Astrocyte (in vitro differentiated cells and primary cell): ENCODE measurements at regions not wholly inside any gene's neighbourhood (a gene's known extent, or its start where the extent isn't known, plus 50 kb on each side); places are given as distances from the start of the nearest gene placed in this dataset.

Experiments
- DNase-seq: peaks from one replicate; pipeline ENCODE4 v3.0.0-alpha.2; 2010; ENCODE audit warnings: low read depth
- FAIRE-seq: peaks from 2 replicates; lab custom pipeline; 2011; peaks lifted over from hg19 to GRCh38; lab: Jason Lieb, UNC
- H2AFZ ChIP-seq: 2 replicates; pipeline ENCODE4 v1.6.0; 2012; ENCODE audit warnings: low read depth, low read length, inconsistent platforms
- H3K27ac ChIP-seq: 2 replicates; pipeline ENCODE4 v1.5.1; 2011; ENCODE audit warnings: low read depth, low read length, inconsistent platforms
- H3K27me3 ChIP-seq: 2 replicates; pipeline ENCODE4 v1.6.0; 2011; ENCODE audit warnings: low read length, inconsistent platforms; ENCODE audit not compliant: insufficient read depth
- H3K36me3 ChIP-seq: 2 replicates; pipeline ENCODE4 v1.5.1; 2011; ENCODE audit warnings: low read length, inconsistent platforms; ENCODE audit not compliant: insufficient read depth
- H3K4me1 ChIP-seq: 2 replicates; pipeline ENCODE4 v1.5.1; 2011; ENCODE audit warnings: low read length, inconsistent platforms; ENCODE audit not compliant: insufficient read depth
- H3K4me2 ChIP-seq: 2 replicates; pipeline ENCODE4 v1.6.0; 2012; ENCODE audit warnings: low read length, inconsistent platforms
- H3K4me3 ChIP-seq: 2 replicates; pipeline ENCODE4 v1.5.1; 2011; ENCODE audit warnings: low read depth, mild to moderate bottlenecking, low read length, inconsistent platforms; ENCODE audit not compliant: insufficient read depth
- H3K79me2 ChIP-seq: 2 replicates; pipeline ENCODE4 v1.6.0; 2012; ENCODE audit warnings: mild to moderate bottlenecking, low read length, inconsistent platforms; ENCODE audit not compliant: insufficient read depth
- H3K9ac ChIP-seq: 2 replicates; pipeline ENCODE4 v1.6.0; 2012; ENCODE audit warnings: mild to moderate bottlenecking, low read length, inconsistent platforms
- H3K9me3 ChIP-seq: 2 replicates; pipeline ENCODE4 v1.5.1; 2012; ENCODE audit warnings: low read depth, mild to moderate bottlenecking, low read length, inconsistent platforms; ENCODE audit not compliant: insufficient read depth
- H4K20me1 ChIP-seq: 2 replicates; pipeline ENCODE4 v1.6.0; 2012; ENCODE audit warnings: low read length, inconsistent platforms; ENCODE audit not compliant: insufficient read depth
- H3K27ac Mint-ChIP-seq: one replicate; pipeline ENCODE4 v1.8.0; 2021; ENCODE audit warnings: mild to moderate bottlenecking, mixed read lengths; ENCODE audit not compliant: unreplicated experiment
- H3K27me3 Mint-ChIP-seq: one replicate; pipeline ENCODE4 v1.8.0; 2021; ENCODE audit warnings: low read depth, mixed read lengths; ENCODE audit not compliant: unreplicated experiment
- H3K36me3 Mint-ChIP-seq: one replicate; pipeline ENCODE4 v1.8.0; 2021; ENCODE audit warnings: low read depth, mixed read lengths; ENCODE audit not compliant: unreplicated experiment
- H3K4me1 Mint-ChIP-seq: one replicate; pipeline ENCODE4 v1.8.0; 2021; ENCODE audit warnings: low read depth, mixed read lengths; ENCODE audit not compliant: unreplicated experiment
- H3K4me3 Mint-ChIP-seq: one replicate; pipeline ENCODE4 v1.8.0; 2021; ENCODE audit warnings: mild to moderate bottlenecking, moderate library complexity, mixed read lengths; ENCODE audit not compliant: unreplicated experiment
- H3K9me3 Mint-ChIP-seq: one replicate; pipeline ENCODE4 v1.8.0; 2021; ENCODE audit warnings: mild to moderate bottlenecking, mixed read lengths; ENCODE audit not compliant: unreplicated experiment
- EZH2 ChIP-seq: IDR thresholded peaks from 2 replicates; pipeline ENCODE4 v1.6.1; 2012; ENCODE audit warnings: mild to moderate bottlenecking, low read length, inconsistent platforms; ENCODE audit not compliant: insufficient read depth
- TF ChIP-seq, protein P1 (sequence below): IDR thresholded peaks from 2 replicates; pipeline ENCODE4 v1.5.1; 2011; ENCODE audit warnings: low read depth, mild to moderate bottlenecking, inconsistent platforms, low read length, moderate library complexity; ENCODE audit not compliant: insufficient read depth

- DNase-seq: no peak
- FAIRE-seq: no peak
- Histone ChIP-seq H3K4me1 (no peaks in the 10 kb centered on the region), H3K4me2 (no peak overlapping the region), H2AFZ (no peak overlapping the region), H3K27me3 (no peaks in the 10 kb centered on the region), H3K36me3 (no peaks in the 10 kb centered on the region), H3K4me3 (no peak overlapping the region), H3K9ac (no peak overlapping the region), H3K27ac (no peak overlapping the region), H3K79me2 (no peaks in the 10 kb centered on the region), H3K9me3 (no peaks in the 10 kb centered on the region), H4K20me1 (no peaks in the 10 kb centered on the region)
- H3K27me3 Mint-ChIP-seq: no peaks in the 10 kb centered on the region
- H3K36me3 Mint-ChIP-seq: no peaks in the 10 kb centered on the region
- no peaks in the 10 kb centered on the region for H3K9me3 Mint-ChIP-seq
- no peak overlapping the region for H3K4me3 Mint-ChIP-seq
- no peaks in the 10 kb centered on the region for H3K4me1 Mint-ChIP-seq
- TF ChIP-seq, protein P1, sequence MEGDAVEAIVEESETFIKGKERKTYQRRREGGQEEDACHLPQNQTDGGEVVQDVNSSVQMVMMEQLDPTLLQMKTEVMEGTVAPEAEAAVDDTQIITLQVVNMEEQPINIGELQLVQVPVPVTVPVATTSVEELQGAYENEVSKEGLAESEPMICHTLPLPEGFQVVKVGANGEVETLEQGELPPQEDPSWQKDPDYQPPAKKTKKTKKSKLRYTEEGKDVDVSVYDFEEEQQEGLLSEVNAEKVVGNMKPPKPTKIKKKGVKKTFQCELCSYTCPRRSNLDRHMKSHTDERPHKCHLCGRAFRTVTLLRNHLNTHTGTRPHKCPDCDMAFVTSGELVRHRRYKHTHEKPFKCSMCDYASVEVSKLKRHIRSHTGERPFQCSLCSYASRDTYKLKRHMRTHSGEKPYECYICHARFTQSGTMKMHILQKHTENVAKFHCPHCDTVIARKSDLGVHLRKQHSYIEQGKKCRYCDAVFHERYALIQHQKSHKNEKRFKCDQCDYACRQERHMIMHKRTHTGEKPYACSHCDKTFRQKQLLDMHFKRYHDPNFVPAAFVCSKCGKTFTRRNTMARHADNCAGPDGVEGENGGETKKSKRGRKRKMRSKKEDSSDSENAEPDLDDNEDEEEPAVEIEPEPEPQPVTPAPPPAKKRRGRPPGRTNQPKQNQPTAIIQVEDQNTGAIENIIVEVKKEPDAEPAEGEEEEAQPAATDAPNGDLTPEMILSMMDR: no peak
- no peak overlapping the region for H3K27ac Mint-ChIP-seq
Measured at GRCh38 chr3:190972840-190973270, 110.4 kb upstream of the GMNC start.

DNA sequence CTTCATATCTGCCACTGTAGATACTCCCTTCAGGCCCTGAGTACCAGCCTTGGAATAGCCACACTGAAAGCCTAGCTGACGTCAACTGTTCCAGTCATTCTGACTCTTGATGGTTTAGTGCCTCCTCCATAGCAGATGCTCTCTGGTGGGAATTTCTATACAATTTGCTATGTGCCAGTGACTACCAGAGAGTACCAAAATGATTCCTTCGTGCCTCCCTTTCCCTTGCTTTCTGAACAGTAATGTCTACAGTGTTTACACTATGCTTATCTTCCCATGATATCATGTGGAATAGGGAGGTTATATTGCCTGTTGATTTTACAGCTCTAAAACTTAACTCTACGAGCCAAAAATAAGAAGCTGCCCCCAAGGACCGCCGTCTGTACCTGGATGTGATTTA lies 109.7 kb upstream of the GMNC start:
- H3K79me2 ChIP-seq: no peaks in the 10 kb centered on the region
- FAIRE-seq: no peak
- Mint-ChIP-seq H3K9me3 (no peaks in the 10 kb centered on the region), H3K36me3 (no peaks in the 10 kb centered on the region), H3K4me1 (no peaks in the 10 kb centered on the region), H3K4me3 (no peak overlapping the region), H3K27ac (no peak overlapping the region), H3K27me3 (no peaks in the 10 kb centered on the region)
- no peaks in the 10 kb centered on the region for H3K4me1 ChIP-seq
- no peaks in the 10 kb centered on the region for H4K20me1 ChIP-seq
- no peak for DNase-seq
- no peak for TF ChIP-seq EZH2
- TF ChIP-seq, protein P1: no peak
- H3K36me3 ChIP-seq: no peaks in the 10 kb centered on the region
- H3K4me2 ChIP-seq: no peak overlapping the region
- H3K4me3 ChIP-seq: no peak overlapping the region
- no peaks in the 10 kb centered on the region for H3K27me3 ChIP-seq
- no peak overlapping the region for H3K27ac ChIP-seq
- no peak overlapping the region for H2AFZ ChIP-seq
- no peak overlapping the region for H3K9ac ChIP-seq
- no peaks in the 10 kb centered on the region for H3K9me3 ChIP-seq

DNA sequence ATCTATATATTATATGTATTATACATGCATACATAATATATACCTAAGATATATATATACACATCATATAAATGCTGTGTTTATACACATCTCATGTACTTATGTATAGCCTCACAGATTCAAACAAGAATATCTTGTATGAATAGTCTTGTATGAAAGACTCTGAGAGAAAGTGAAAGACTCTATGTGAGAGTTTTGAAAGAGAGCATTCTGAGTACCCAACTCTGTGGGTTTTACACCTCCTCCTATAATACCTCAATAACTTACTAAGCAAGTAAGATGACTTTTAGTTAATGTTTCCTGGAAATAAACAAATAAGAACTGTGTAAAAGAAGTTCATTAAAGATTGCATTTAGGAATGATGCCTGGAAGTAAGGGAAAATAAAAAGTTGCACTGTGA lies 108.1 kb upstream of the GMNC start:
- Histone ChIP-seq H2AFZ (no peak overlapping the region), H3K9ac (no peak overlapping the region), H3K4me2 (no peak overlapping the region), H3K27ac (no peak overlapping the region), H3K4me1 (no peaks in the 10 kb centered on the region), H3K79me2 (no peaks in the 10 kb centered on the region), H3K27me3 (no peaks in the 10 kb centered on the region), H3K9me3 (no peaks in the 10 kb centered on the region), H3K4me3 (no peak overlapping the region), H4K20me1 (no peaks in the 10 kb centered on the region), H3K36me3 (no peaks in the 10 kb centered on the region)
- no peaks in the 10 kb centered on the region for H3K9me3 Mint-ChIP-seq
- no peaks in the 10 kb centered on the region for H3K27me3 Mint-ChIP-seq
- H3K36me3 Mint-ChIP-seq: no peaks in the 10 kb centered on the region
- FAIRE-seq (no peak), DNase-seq (no peak)
- no peak overlapping the region for H3K27ac Mint-ChIP-seq
- no peak overlapping the region for H3K4me3 Mint-ChIP-seq
- no peaks in the 10 kb centered on the region for H3K4me1 Mint-ChIP-seq
- no peak for TF ChIP-seq EZH2
- TF ChIP-seq, protein P1: no peak
